HTR-8/SVneo (cell line): ENCODE measurements at regions not wholly inside any gene's neighbourhood (a gene's known extent, or its start where the extent isn't known, plus 50 kb on each side); places are given as distances from the start of the nearest gene placed in this dataset.

ENCODE experiments used
- DNase-seq: peaks from one replicate; pipeline ENCODE4 v3.0.0; 2011; ENCODE audit warnings: low spot score, mixed read lengths; ENCODE audit not compliant: insufficient read length
- FAIRE-seq: peaks from 2 replicates; lab custom pipeline; 2011; peaks lifted over from hg19 to GRCh38; lab: Jason Lieb, UNC

- FAIRE-seq (no peak), DNase-seq (no peak)
These were observed 164.0 kb upstream of the SYT13 start for GRCh38 chr11:45450189-45450588.

DNA sequence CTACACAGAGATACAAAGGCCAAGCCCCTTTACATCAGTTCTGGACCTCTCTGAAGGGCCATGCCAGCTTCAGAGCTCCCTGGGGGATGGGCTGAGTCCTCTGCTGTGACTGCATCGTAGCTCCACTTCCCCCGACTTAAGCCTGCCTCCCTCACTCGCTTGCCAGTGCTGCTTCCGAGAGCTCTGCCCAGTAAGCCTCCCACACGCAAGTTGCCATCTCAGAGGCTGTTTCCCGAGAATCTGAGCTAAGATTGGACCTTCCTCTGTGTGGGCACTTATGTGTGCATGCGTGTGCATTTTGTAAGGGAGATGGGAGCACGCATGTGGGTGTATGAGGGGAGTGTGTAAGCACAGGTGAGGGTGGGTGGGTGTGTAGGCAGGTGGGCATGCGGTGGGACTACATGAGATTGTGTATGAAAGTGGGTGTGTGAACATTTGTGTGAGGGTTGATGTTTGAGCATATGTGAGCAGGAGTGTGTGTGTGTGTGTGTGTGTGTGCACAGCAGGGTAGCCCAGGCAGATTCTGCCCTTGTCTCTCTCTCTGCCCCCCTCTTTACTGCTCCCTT lies 163.0 kb upstream of the SYT13 start:
- DNase-seq (no peak), FAIRE-seq (no peak)

DNA sequence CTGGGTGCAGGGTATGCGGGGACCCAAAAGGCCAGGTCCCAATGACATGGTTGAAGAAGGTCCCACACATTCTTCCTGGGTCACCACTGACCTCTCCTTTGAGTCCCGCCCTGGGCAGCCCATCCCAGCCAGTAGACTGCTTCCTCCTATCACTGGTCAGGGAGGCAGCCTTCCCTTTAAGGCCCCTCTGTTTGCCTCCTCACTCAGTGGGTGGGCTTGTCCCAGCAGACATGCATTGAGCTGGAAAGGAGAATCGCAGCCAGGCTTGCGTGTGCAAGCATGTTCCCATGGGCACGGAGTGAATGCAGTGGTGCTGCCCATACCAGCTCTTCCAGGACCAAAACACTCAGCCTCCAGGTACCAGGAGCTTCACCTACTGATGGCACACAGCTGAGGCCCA lies 162.4 kb upstream of the SYT13 start:
- DNase-seq (no peak), FAIRE-seq (no peak)

GRCh38 chr11:45446998-45447397 lies 160.9 kb upstream of the SYT13 start:
- FAIRE-seq (no peak), DNase-seq (no peak)

- FAIRE-seq (no peak), DNase-seq (no peak)
These were observed 160.3 kb upstream of the SYT13 start for GRCh38 chr11:45446434-45446833.

GRCh38 chr11:45444796-45445195 lies 158.7 kb upstream of the SYT13 start:
- no peak for FAIRE-seq
- no peak for DNase-seq

GRCh38 chr11:45440111-45440510 lies 154.0 kb upstream of the SYT13 start:
- DNase-seq (no peak), FAIRE-seq (no peak)

DNA sequence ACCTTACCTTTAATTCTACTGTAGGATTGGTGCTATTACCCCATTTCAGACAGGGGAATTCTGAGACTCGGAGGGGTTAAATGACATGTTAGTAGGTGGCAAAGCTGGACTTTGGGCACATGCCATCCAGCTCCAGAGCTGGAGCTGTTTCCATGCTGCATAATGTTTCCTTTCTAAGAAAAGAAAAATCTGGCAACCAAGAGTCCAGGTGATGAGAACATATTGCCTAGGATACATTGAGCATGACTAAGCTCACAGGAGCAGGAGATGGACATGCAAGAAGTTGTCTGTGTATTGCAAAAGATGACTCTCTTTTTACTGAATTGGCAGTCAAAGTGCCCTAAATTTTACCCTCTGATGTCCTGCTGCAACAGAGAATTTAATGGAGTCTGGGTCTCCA lies 150.8 kb upstream of the SYT13 start:
- DNase-seq: no peak
- no peak for FAIRE-seq

- FAIRE-seq (no peak), DNase-seq (no peak)
These were observed 150.0 kb upstream of the SYT13 start for GRCh38 chr11:45436118-45436517.

DNA sequence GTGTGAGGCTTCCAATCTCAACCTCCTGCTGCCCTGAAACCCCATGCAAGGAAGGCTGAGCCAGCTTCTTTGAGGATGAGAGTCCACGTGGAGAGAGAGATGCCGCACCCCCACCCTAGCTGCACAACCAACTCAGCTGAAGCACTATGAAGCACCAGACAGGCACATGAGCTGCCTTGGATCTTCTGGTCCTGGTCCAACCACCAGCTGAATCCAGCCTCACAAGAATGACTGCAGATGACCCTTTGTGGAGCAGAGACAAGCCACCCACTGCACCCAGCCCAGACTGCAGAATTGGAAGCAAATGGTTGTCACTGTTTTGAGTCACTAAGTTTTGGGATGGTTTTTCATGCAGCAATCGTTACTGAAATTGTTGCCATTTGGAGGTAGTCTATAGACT lies 149.6 kb upstream of the SYT13 start:
- FAIRE-seq (no peak), DNase-seq (no peak)

DNA sequence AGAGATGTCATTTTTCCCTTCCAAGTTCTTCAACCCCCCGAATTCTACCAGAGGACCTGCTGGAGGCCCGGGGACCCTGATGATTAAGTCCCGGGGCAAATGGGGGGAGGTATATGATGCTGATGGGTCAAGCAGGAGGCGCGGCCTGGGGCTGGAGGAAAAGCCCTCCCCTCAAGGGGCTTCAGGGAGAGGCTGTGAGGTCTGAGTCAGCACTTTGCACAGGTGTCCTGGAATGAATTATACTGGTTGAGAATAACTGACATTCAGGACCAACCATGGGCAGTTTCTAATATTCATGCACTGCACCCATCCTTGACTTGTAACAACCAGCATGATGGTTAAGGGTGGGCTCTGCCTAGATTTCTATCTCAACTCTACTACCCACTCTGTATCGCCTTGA lies 146.8 kb upstream of the SYT13 start:
- FAIRE-seq (no peak), DNase-seq (no peak)

- FAIRE-seq: no peak
- no peak for DNase-seq
These were observed 146.0 kb upstream of the SYT13 start for GRCh38 chr11:45432100-45432499.

GRCh38 chr11:45431046-45432018 lies 145.2 kb upstream of the SYT13 start:
- FAIRE-seq (no peak), DNase-seq (no peak)

DNA sequence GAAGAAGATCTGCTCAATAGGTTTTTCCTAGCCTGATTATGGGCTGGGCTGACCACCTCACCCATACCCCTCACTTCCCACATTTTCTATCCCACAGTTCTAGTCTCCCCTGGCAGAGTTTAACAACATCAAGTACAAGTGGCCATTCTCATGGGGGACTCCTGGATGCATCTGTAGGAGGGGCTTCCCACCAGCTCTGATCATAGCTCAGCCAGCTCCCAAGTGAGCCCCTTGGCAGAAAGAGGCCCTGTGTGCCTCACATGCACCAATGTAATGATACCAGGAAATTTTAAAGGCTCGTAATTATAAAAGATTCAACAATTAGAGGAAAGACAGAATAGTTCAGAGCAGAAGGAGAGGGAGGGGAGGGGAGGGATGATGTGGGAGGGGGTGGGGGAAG lies 144.2 kb upstream of the SYT13 start:
- DNase-seq: no peak
- FAIRE-seq: no peak

DNA sequence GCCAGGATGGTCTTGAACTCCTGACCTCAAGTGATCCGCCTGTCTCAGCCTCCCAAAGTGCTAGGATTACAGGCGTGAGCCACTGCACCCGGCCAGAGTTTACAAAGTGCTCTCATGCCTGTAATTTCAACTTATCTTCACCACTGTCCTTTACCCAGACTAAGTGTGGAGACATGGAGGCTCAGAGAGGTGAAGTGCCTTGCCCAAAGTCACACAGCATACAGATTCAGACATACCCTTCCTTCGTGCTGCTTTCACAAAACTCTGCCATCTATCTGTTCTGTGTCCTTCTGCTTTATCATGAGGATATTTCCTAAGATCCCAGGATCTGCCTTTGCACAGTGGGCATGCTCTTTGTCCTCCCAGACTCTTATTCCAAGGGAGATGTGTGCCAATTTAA lies 143.6 kb upstream of the SYT13 start:
- FAIRE-seq (no peak), DNase-seq (no peak)

DNA sequence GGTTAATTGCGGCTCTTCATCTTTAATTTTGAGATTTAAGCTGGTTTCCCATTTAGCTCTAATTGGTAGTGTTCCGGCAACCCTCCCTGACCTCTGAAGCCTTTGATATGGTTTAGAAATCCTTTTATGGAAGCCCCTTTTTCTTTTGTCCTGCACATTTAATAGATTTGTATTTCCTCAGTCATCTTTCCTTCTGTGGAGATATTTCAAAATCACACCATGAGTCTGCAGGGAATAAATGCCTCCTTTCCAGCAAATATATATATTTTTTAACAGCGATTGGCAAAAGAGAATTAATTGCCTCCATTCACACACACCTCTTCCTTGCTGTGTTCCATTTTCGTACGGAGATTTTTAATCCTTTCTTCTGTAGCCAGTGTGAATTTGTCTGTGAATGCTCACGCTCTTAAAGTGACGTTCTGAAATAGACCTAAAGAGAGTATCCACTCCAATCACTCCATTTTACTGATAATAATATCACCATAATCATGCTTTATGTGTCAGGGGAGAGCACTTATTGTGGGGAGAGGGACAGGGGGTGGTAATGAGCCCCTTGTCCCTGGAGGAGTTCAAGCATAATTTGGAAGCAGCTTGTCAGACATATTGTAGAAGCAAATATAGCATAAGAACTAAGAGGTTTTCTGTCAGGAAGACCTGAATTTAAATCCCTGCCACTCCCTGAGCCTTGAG lies 142.5 kb upstream of the SYT13 start:
- DNase-seq (no peak), FAIRE-seq (no peak)

DNA sequence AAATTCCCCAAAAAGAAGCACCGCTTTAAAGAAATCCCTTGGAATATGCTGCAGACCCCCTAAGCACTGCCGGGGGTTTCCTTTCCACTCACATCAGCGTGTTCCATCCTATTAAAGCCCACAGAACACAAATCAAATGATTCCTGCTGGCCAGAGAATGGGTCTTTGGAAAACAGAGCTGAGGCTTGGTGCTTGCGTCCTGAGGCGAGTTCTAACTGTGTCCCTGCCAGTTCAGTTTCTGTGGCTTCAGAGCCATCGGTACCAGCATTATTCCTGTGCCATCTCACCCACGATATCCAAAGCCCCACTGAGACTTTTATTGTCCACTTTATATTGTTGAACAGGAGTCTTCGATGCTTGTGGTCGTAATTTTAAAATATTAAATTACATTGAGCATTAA lies 142.0 kb upstream of the SYT13 start:
- no peak for DNase-seq
- FAIRE-seq: no peak

DNA sequence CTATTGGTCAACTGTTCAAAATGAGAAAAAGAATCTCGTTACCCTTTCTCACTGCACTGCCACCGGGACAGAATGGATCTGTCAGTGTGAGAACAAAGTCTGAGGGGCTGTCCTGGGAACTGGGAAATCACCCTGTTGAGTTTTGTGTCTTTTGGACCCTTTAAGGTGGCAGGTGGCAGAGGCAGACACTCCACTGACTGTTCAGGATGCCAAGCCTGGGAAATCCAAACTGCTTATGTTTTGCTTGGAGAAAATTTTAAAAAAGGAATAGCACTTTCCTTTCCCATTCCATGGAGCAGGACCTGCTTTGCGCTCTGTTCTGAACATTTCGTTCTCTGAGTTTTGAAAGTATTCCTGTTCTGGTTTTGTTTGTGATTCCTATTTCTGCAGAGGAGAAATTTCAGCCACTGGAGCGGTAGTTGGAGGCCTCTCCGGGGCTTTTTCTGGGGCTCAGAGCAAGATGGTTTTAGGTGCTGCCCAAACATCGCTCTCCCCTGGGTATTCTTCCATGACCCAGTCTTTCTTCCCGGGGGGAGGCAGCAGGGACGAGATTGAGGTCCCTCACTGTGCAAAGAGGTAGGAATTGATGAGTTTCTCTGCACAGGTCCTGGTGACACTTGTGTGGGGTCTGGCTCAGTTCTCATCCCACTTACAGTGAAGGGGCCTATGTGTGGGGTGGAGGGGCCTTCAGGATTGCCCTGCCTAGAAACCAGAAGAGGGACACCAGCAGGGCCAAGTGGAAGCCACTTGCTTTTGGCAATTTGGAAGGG lies 138.5 kb upstream of the SYT13 start:
- no peak for FAIRE-seq
- no peak for DNase-seq

GRCh38 chr11:45423475-45424120 lies 137.5 kb upstream of the SYT13 start:
- DNase-seq (no peak), FAIRE-seq (no peak)

DNA sequence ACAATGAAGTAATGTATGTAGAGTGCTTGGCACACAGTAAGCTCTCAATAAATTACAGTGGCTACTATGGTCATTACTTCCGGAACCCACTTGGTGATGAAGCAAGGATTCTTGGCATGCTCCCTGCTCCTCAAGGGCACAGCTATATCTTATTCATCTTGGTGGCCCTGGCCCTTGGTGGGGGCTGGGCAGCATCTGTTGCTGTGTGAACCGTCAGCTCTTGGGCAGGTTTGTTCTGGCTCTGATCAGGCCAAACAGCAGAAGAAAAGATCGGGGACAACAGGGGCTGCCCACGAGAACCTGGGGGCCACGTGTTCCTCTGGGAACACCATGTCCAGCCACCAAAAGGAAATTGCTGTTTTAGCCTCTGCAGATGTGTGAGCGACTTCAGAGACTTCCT lies 136.9 kb upstream of the SYT13 start:
- FAIRE-seq (no peak), DNase-seq (no peak)
